ENCODE measurements at regions not wholly inside any gene's neighbourhood (a gene's known extent, or its start where the extent isn't known, plus 50 kb on each side); places are given as distances from the start of the nearest gene placed in this dataset.

DNA sequence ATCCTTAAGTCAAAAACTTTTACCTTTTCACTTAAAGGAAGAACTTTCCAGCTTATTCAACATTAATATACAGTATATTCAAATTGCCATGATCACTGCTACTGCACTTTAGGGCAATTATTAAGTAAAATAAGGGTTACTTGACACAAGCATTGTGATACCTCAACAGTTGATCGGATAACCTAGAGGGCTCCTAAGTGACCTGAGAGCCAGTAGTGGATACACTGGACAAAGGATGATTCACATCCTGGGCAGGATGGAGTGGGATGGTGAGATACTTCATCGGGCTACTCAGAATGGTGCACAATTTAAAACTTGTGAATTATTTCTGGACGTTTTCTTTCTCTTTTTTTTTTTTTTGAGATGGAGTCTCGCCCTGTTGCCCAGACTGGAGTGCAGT, 54.5 kb upstream of the PPM1J start:
- CTCF ChIA-PET = no interaction called here
- WGBS (ENCODE audit: insufficient coverage) = 100% methylated on average over 1 of the region's 4 CpGs

GRCh38 chr1:112767646-112768045, 52.5 kb upstream of the PPM1J start:
- WGBS (ENCODE audit: insufficient coverage) = 100% methylated on average over 1 of the region's 3 CpGs
- no peak overlapping the region for H3K4me3 ChIP-seq (ENCODE audit: control insufficient read depth in 1 of 7, extremely low read depth in 1 of 7, insufficient read depth in 4 of 7, low read depth in 2 of 7, low read length in 6 of 7)
- H3K27me3 ChIP-seq (replicated peaks in 2 of 5; ENCODE audit: control insufficient read depth in 4 of 5, insufficient read depth in 5 of 5, low read length in 4 of 5) = peaks cover 0 to 23% (median 12%) of the 10 kb centered on the region in 5 experiments
- no peaks in the 10 kb centered on the region for H3K36me3 ChIP-seq (ENCODE audit: control insufficient read depth in 4 of 4, insufficient read depth in 4 of 4, low read length in 3 of 4)
- no peak overlapping the region for H3K27ac ChIP-seq (ENCODE audit: insufficient read depth in 1 of 2, low read depth in 1 of 2, low read length in 2 of 2, poor library complexity in 1 of 2, severe bottlenecking in 2 of 2)
- H3K4me1 ChIP-seq (ENCODE audit: control extremely low read depth in 1 of 4, control insufficient read depth in 4 of 4, insufficient read depth in 4 of 4, low read length in 3 of 4) = peaks cover 0 to 8% (median under 1%) of the 10 kb centered on the region in 4 experiments
- H3K9me3 ChIP-seq (ENCODE audit: control extremely low read depth in 1 of 5, control insufficient read depth in 4 of 5, insufficient read depth in 2 of 5, low read depth in 1 of 5, low read length in 4 of 5) = peaks cover 0 to 2% (median 0%) of the 10 kb centered on the region in 5 experiments
- DNase-seq = no peak
- ChIA-PET POLR2A (no interaction called here), CTCF (no interaction called here)

More for the DNA sequence above, 54.5 kb upstream of the PPM1J start:
- Histone ChIP-seq H3K36me3 (ENCODE audit: control insufficient read depth in 4 of 4, insufficient read depth in 4 of 4, low read length in 3 of 4) (no peaks in the 10 kb centered on the region), H3K9me3 (ENCODE audit: control extremely low read depth in 1 of 5, control insufficient read depth in 4 of 5, insufficient read depth in 2 of 5, low read depth in 1 of 5, low read length in 4 of 5) (peaks cover 0 to 2% (median 0%) of the 10 kb centered on the region in 5 experiments), H3K27ac (ENCODE audit: insufficient read depth in 1 of 2, low read depth in 1 of 2, low read length in 2 of 2, poor library complexity in 1 of 2, severe bottlenecking in 2 of 2) (no peak overlapping the region), H3K4me3 (ENCODE audit: control insufficient read depth in 1 of 7, extremely low read depth in 1 of 7, insufficient read depth in 4 of 7, low read depth in 2 of 7, low read length in 6 of 7) (no peak overlapping the region), H3K4me1 (ENCODE audit: control extremely low read depth in 1 of 4, control insufficient read depth in 4 of 4, insufficient read depth in 4 of 4, low read length in 3 of 4) (peaks cover 0 to 8% (median 0%) of the 10 kb centered on the region in 4 experiments), H3K27me3 (replicated peaks in 2 of 5; ENCODE audit: control insufficient read depth in 4 of 5, insufficient read depth in 5 of 5, low read length in 4 of 5) (peaks cover 0 to 19% (median 12%) of the 10 kb centered on the region in 5 experiments)
- POLR2A ChIA-PET = no interaction called here
- no peak for DNase-seq
